HepG2 (cell line): ENCODE measurements at regions not wholly inside any gene's neighbourhood (a gene's known extent, or its start where the extent isn't known, plus 50 kb on each side); places are given as distances from the start of the nearest gene placed in this dataset.

Experiments used
- ATAC-seq: fragments of 200-7000 bp; cut with Tn5 transposase; 3 replicates; pipeline ENCODE4 v1.9.1; 2020; ENCODE audit warnings: mild to moderate bottlenecking, moderate library complexity
- BruUV-seq: library from RNA; stranded (reverse); fragments of 400-500 nt; replicated peaks from 2 replicates; lab custom pipeline; 2021; lab: Mats Ljungman, UMichigan
- CTCF ChIA-PET: fragments of 300-600 bp; formaldehyde crosslinking; extraction: SDS; loops from one replicate; lab custom pipeline; 2021; ENCODE audit warnings: low total read pairs, inconsistent platforms, low intra/inter-chr PET ratio; lab: Yijun Ruan, JAX
- POLR2A ChIA-PET: fragments of 350-600 bp; sonication (Branson Sonifier 250); formaldehyde crosslinking; loops from one replicate; lab custom pipeline; 2020; ENCODE audit warnings: antibody characterized with exemption, inconsistent platforms; lab: Yijun Ruan, JAX
- DNase-seq: peaks from one replicate; pipeline ENCODE4 v3.0.0-alpha.2; 2015; ENCODE audit warnings: low spot score
- FAIRE-seq: peaks from 3 replicates; lab custom pipeline; 2011; peaks lifted over from hg19 to GRCh38; lab: Jason Lieb, UNC
- H2AFZ ChIP-seq: one replicate; pipeline ENCODE4 v1.6.1; 2011; ENCODE audit warnings: low read length, inconsistent platforms
- H3K27ac ChIP-seq: fragments of 300-600 bp; 3 replicates; pipeline ENCODE4 v1.8.0; 2011; ENCODE audit warnings: mixed run types, mild to moderate bottlenecking, mixed read lengths, low read length, inconsistent platforms; ENCODE audit not compliant: insufficient read depth; ENCODE audit errors: extremely low read length
- H3K27me3 ChIP-seq, 2 experiments: fragments of 200-600 bp in 1 of 2; 2 replicates in 1 of 2; 3 replicates in 1 of 2; pipeline versions ENCODE4 v1.6.0 to v1.8.0; 2011; ENCODE audit warnings: low read length in 2 of 2, mild to moderate bottlenecking in 2 of 2, moderate library complexity in 2 of 2, inconsistent platforms in 1 of 2; ENCODE audit not compliant: insufficient read depth in 2 of 2, control insufficient read depth in 1 of 2
- H3K36me3 ChIP-seq, 2 experiments: fragments of 200-600 bp in 1 of 2; replicated peaks in 1 of 2; 2 replicates in 1 of 2; 3 replicates in 1 of 2; pipeline versions ENCODE4 v1.5.1 to v1.8.0; 2011; ENCODE audit warnings: low read length in 2 of 2, inconsistent platforms in 1 of 2; ENCODE audit not compliant: insufficient read depth in 2 of 2, control insufficient read depth in 1 of 2
- H3K4me1 ChIP-seq: 2 replicates; pipeline ENCODE4 v1.5.1; 2012; ENCODE audit warnings: low read length, inconsistent platforms; ENCODE audit not compliant: insufficient read depth
- H3K4me2 ChIP-seq: 2 replicates; pipeline ENCODE4 v1.6.0; 2011; ENCODE audit warnings: low read depth, low read length, inconsistent platforms
- H3K4me3 ChIP-seq, 3 experiments: fragments of 200-600 bp in 1 of 3; sonication (generic), shearing (Covaris generic) in 1 of 3; replicated peaks in 1 of 3; 2 replicates each; pipeline ENCODE4 v1.5.1; 2011 to 2016; ENCODE audit warnings: low read length in 3 of 3, inconsistent platforms in 2 of 3, low read depth in 2 of 3, mild to moderate bottlenecking in 2 of 3, control low read depth in 1 of 3, mixed read lengths in 1 of 3; ENCODE audit not compliant: insufficient read depth in 1 of 3
- H3K79me2 ChIP-seq: one replicate; pipeline ENCODE4 v1.6.1; 2011; ENCODE audit warnings: low read length, inconsistent platforms; ENCODE audit not compliant: insufficient read depth
- H3K9ac ChIP-seq: 2 replicates; pipeline ENCODE4 v1.6.0; 2011; ENCODE audit warnings: mild to moderate bottlenecking, low read depth, low read length, inconsistent platforms; ENCODE audit not compliant: insufficient read depth
- H3K9me3 ChIP-seq: 2 replicates; pipeline ENCODE4 v1.5.1; 2012; ENCODE audit warnings: mild to moderate bottlenecking, low read length
- H4K20me1 ChIP-seq: 2 replicates; pipeline ENCODE4 v1.6.0; 2011; ENCODE audit warnings: inconsistent platforms, mild to moderate bottlenecking, low read length, moderate library complexity; ENCODE audit not compliant: insufficient read depth
- AKAP8 ChIP-seq: sonication (generic); formaldehyde crosslinking; IDR thresholded peaks from 2 replicates; pipeline ENCODE4 v1.5.1; 2020; ENCODE audit warnings: mild to moderate bottlenecking, missing genetic modification reagents
- CCAR2 ChIP-seq: fragments of 200-400 bp; formaldehyde crosslinking; optimal IDR thresholded peaks from 2 replicates; pipeline ENCODE3; 2018; ENCODE audit warnings: low read depth, mild to moderate bottlenecking, low read length, moderate library complexity
- CREM ChIP-seq, 2 experiments: sonication (generic) in 1 of 2; formaldehyde crosslinking in 1 of 2; IDR thresholded peaks; 2 replicates each; pipeline versions ENCODE4 v1.4.0 to v1.6.1; 2016 to 2020; ENCODE audit warnings: antibody characterized with exemption in 1 of 2, mild to moderate bottlenecking in 1 of 2, missing genetic modification reagents in 1 of 2
- NAIF1 ChIP-seq: sonication (generic); formaldehyde crosslinking; IDR thresholded peaks from 2 replicates; pipeline ENCODE4 v1.5.0; 2020; ENCODE audit warnings: mild to moderate bottlenecking, missing genetic modification reagents, borderline replicate concordance
- RFX3 ChIP-seq: IDR thresholded peaks from 2 replicates; pipeline ENCODE4 v1.6.1; 2016; ENCODE audit warnings: missing biosample characterization, missing genetic modification reagents
- SIX4 ChIP-seq: sonication (generic); formaldehyde crosslinking; IDR thresholded peaks from 2 replicates; pipeline ENCODE4 v1.4.0; 2020; ENCODE audit warnings: missing genetic modification reagents
- SNAPC2 ChIP-seq: sonication (generic); formaldehyde crosslinking; IDR thresholded peaks from 2 replicates; pipeline ENCODE4 v1.8.1; 2022; ENCODE audit warnings: mild to moderate bottlenecking, missing genetic modification reagents
- TEAD2 ChIP-seq: sonication (generic); formaldehyde crosslinking; IDR thresholded peaks from 2 replicates; pipeline ENCODE4 v1.9.0; 2021; ENCODE audit warnings: missing genetic modification reagents
- TIGD3 ChIP-seq: sonication (generic); formaldehyde crosslinking; IDR thresholded peaks from 2 replicates; pipeline ENCODE4 v1.5.1; 2020; ENCODE audit warnings: mild to moderate bottlenecking, missing genetic modification reagents, borderline replicate concordance
- U2AF1 ChIP-seq: fragments of 200-400 bp; formaldehyde crosslinking; optimal IDR thresholded peaks from 2 replicates; pipeline ENCODE3; 2017; ENCODE audit warnings: mild to moderate bottlenecking, low read depth, low read length
- ZBTB7B ChIP-seq: sonication (generic); formaldehyde crosslinking; IDR thresholded peaks from 2 replicates; pipeline ENCODE4 v1.4.0; 2020; ENCODE audit warnings: missing genetic modification reagents
- ZNF232 ChIP-seq: sonication (generic); formaldehyde crosslinking; IDR thresholded peaks from 2 replicates; pipeline ENCODE4 v1.4.0; 2020; ENCODE audit warnings: missing genetic modification reagents, borderline replicate concordance
- ZNF414 ChIP-seq: sonication (generic); formaldehyde crosslinking; IDR thresholded peaks from 2 replicates; pipeline ENCODE4 v1.5.0; 2020; ENCODE audit warnings: missing genetic modification reagents
- ZNF75D ChIP-seq: sonication (generic); formaldehyde crosslinking; IDR thresholded peaks from 2 replicates; pipeline ENCODE4 v1.8.1; 2023; ENCODE audit warnings: missing genetic modification reagents, mild to moderate bottlenecking, borderline replicate concordance
- WGBS: methylation state at CpG from one replicate; pipeline ENCODE4 v1.1.6; 2017; ENCODE audit warnings: low lambda C conversion rate; 5-methylcytosine and 5-hydroxymethylcytosine counted together
- in situ Hi-C: cut with HindIII; loops from 2 replicates; pipeline ENCODE4 v1.10.0; 2017; ENCODE audit warnings: low pct_unique_long_range_greater_than_20kb; ENCODE audit not compliant: extremely low pct_ligation_motif_present
- intact Hi-C: fragments of 100-400 bp; cut with micrococcal nuclease; formaldehyde crosslinking; loops from one replicate; pipeline ENCODE4 v1.10.0; 2022; ENCODE audit not compliant: unreplicated experiment
- TF ChIP-seq, protein P1 (sequence below): sonication (generic); formaldehyde crosslinking; conservative IDR thresholded peaks from 2 replicates; pipeline ENCODE4 v1.8.1; 2023; ENCODE audit warnings: missing genetic modification reagents

DNA sequence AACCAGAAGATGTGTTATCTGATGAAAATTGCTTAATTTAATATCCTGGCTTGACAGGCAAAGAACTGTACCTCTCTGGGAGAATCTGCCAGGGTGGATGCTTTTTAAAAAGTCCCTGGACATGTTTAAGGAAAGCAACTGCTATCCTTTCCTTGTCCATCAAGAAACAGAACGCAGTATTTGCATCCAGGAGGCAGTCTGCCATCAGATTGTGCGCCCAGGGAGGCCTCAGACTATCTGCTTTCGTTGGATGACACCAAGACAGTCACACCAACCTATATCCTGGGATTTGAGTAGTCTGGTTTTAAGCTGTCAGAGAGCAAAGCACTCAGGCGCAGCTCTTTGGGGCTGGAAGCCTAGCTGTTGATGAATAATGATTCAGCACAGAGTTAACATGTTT lies 121.9 kb downstream of the TBX5 start:
- Histone ChIP-seq H3K9me3 (no peaks in the 10 kb centered on the region), H3K4me3 (no peak overlapping the region), H4K20me1 (no peaks in the 10 kb centered on the region), H3K36me3 (no peaks in the 10 kb centered on the region), H2AFZ (no peak overlapping the region), H3K4me2 (no peak overlapping the region), H3K4me1 (no peaks in the 10 kb centered on the region), H3K27me3 (0 out of 5 replicates have a peak, but pooled peaks cover 0 to 3% of the 10 kb centered on the region in 2 experiments), H3K9ac (no peak overlapping the region), H3K79me2 (no peaks in the 10 kb centered on the region), H3K27ac (no peak overlapping the region)
- no TSS peak for BruUV-seq
- in situ Hi-C loops = no loop called here
- CTCF ChIA-PET = no interaction called here
- no peak for ATAC-seq
- intact Hi-C loops = no loop called here
- no peak for FAIRE-seq
- POLR2A ChIA-PET = no interaction called here
- 3% methylated on average over 4 of the region's 4 CpGs for WGBS
- DNase-seq = no peak
- TF ChIP-seq ZNF75D (no peak), TEAD2 (no peak), ZBTB7B (CRISPR knock-in tag) (no peak), TIGD3 (CRISPR knock-in tag) (no peak), CREM (IDR thresholded peaks at IDR 0.05) (no peak), CREM (CRISPR knock-in tag; IDR thresholded peaks at IDR 0.05) (no peak), ZNF232 (CRISPR knock-in tag) (no peak), U2AF1 (no peak), CCAR2 (no peak), SNAPC2 (CRISPR knock-in tag) (no peak), NAIF1 (CRISPR knock-in tag) (no peak), SIX4 (no peak), ZNF414 (CRISPR knock-in tag) (no peak), RFX3 (CRISPR knock-in tag) (no peak), AKAP8 (CRISPR knock-in tag) (no peak)
- TF ChIP-seq, protein P1, sequence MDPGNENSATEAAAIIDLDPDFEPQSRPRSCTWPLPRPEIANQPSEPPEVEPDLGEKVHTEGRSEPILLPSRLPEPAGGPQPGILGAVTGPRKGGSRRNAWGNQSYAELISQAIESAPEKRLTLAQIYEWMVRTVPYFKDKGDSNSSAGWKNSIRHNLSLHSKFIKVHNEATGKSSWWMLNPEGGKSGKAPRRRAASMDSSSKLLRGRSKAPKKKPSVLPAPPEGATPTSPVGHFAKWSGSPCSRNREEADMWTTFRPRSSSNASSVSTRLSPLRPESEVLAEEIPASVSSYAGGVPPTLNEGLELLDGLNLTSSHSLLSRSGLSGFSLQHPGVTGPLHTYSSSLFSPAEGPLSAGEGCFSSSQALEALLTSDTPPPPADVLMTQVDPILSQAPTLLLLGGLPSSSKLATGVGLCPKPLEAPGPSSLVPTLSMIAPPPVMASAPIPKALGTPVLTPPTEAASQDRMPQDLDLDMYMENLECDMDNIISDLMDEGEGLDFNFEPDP (CRISPR knock-in tag) = no peak
